Esophagus squamous epithelium (tissue), 5 donors: ENCODE measurements at regions not wholly inside any gene's neighbourhood (a gene's known extent, or its start where the extent isn't known, plus 50 kb on each side); places are given as distances from the start of the nearest gene placed in this dataset.
"Not testable (repeated sequence)": the region's sequence is repeated elsewhere in the genome, so short reads cannot be mapped to it uniquely, and the experiment has no call there.

Source experiments
- DNase-seq: peaks from one replicate; lab custom pipeline; 2025; lab: John Stamatoyannopoulos, UW
- H3K27ac ChIP-seq, 4 donors: fragments of 200-600 bp; sonication (generic); one replicate each; pipeline ENCODE4 v1.5.1; 2016 to 2019; ENCODE audit warnings: mild to moderate bottlenecking in 1 of 4
- H3K27me3 ChIP-seq, 4 donors: fragments of 200-600 bp; sonication (generic); 1 replicate in 3 of 4; 2 replicates in 1 of 4; pipeline versions ENCODE4 v1.5.1 to v1.6.0; 2017 to 2021; ENCODE audit warnings: antibody characterized with exemption in 1 of 4
- H3K36me3 ChIP-seq, 3 donors: fragments of 200-600 bp; sonication (generic); one replicate each; pipeline ENCODE4 v1.5.1; 2016 to 2019
- H3K4me1 ChIP-seq, 3 donors: fragments of 200-600 bp; sonication (generic); one replicate each; pipeline ENCODE4 v1.5.1; 2017 to 2019
- H3K4me3 ChIP-seq, 4 donors: fragments of 200-600 bp; sonication (generic); 1 replicate in 3 of 4; 2 replicates in 1 of 4; pipeline ENCODE4 v1.5.1; 2016 to 2019; ENCODE audit warnings: mild to moderate bottlenecking in 2 of 4, moderate library complexity in 1 of 4
- H3K9me3 ChIP-seq, 3 donors: fragments of 200-600 bp; sonication (generic); one replicate each; pipeline ENCODE4 v1.5.1; 2016 to 2019
- CTCF ChIP-seq, 6 experiments: fragments of 450-650 bp in 4 of 6; fragments of 200-600 bp in 2 of 6; sonication (generic) in 2 of 6; IDR thresholded peaks; one replicate each; pipeline ENCODE4 v1.5.1; 2016 to 2019; ENCODE audit warnings: antibody characterized with exemption in 6 of 6, mild to moderate bottlenecking in 4 of 6, moderate library complexity in 4 of 6
- POLR2A ChIP-seq, 4 donors: fragments of 450-650 bp; IDR thresholded peaks; one replicate each; pipeline ENCODE4 v1.6.1; 2017; ENCODE audit warnings: antibody characterized with exemption in 4 of 4, mild to moderate bottlenecking in 4 of 4, moderate library complexity in 3 of 4
- WGBS, 2 donors: methylation state at CpG; one replicate each; pipeline ENCODE4 v1.1.5; 2018; 5-methylcytosine and 5-hydroxymethylcytosine counted together
- intact Hi-C: fragments of 100-400 bp; cut with DNase I; formaldehyde crosslinking; loops from one replicate; pipeline ENCODE4 v1.15.0; 2022
- donor health status: DM: yes; HTN: yes; CAD: no.

GRCh38 chr4:115537387-115537786 lies 424.0 kb upstream of the NDST4 start:
- Histone ChIP-seq H3K27me3 (no peaks in the 10 kb centered on the region), H3K4me1 (no peaks in the 10 kb centered on the region), H3K9me3 (no peaks in the 10 kb centered on the region), H3K27ac (no peak overlapping the region), H3K36me3 (no peaks in the 10 kb centered on the region), H3K4me3 (no peak overlapping the region)
- WGBS, 2 donors: 41 to 44% methylated on average over 2 of the region's 2 CpGs
- TF ChIP-seq POLR2A (IDR thresholded peaks at IDR 0.05) (no peak), CTCF (IDR thresholded peaks at IDR 0.05) (no peak)
- DNase-seq: no peak
- intact Hi-C loops: no loop called here

GRCh38 chr4:115529126-115529525 lies 415.7 kb upstream of the NDST4 start:
- Histone ChIP-seq H3K4me3 (no peak overlapping the region), H3K36me3 (no peaks in the 10 kb centered on the region), H3K27me3 (no peaks in the 10 kb centered on the region), H3K9me3 (no peaks in the 10 kb centered on the region), H3K4me1 (no peaks in the 10 kb centered on the region), H3K27ac (no peak overlapping the region)
- intact Hi-C loops: no loop called here
- no peak for TF ChIP-seq POLR2A (IDR thresholded peaks at IDR 0.05)
- TF ChIP-seq CTCF (IDR thresholded peaks at IDR 0.05): no peak
- WGBS, 2 donors: 94 to 100% methylated on average over 1 of the region's 1 CpG
- DNase-seq: no peak

GRCh38 chr4:115519476-115519875 lies 406.1 kb upstream of the NDST4 start:
- 45 to 53% methylated on average over 3 of the region's 3 CpGs for WGBS, 2 donors
- H3K4me1 ChIP-seq, intact Hi-C loops, H3K36me3 ChIP-seq, H3K27me3 ChIP-seq, H3K27ac ChIP-seq, DNase-seq, H3K4me3 ChIP-seq, H3K9me3 ChIP-seq: not testable (repeated sequence)

GRCh38 chr4:115515772-115516171 lies 402.4 kb upstream of the NDST4 start:
- Histone ChIP-seq H3K4me3 (no peak overlapping the region), H3K4me1 (no peaks in the 10 kb centered on the region), H3K27me3 (no peaks in the 10 kb centered on the region), H3K9me3 (no peaks in the 10 kb centered on the region), H3K36me3 (no peaks in the 10 kb centered on the region), H3K27ac (no peak overlapping the region)
- TF ChIP-seq POLR2A (IDR thresholded peaks at IDR 0.05): no peak
- intact Hi-C loops: no loop called here
- WGBS, 2 donors: 0 to 44% methylated on average over 2 of the region's 2 CpGs
- DNase-seq: no peak

- 59 to 62% methylated on average over 2 of the region's 2 CpGs for WGBS, 2 donors
Observed at GRCh38 chr4:115515366-115515765, 401.9 kb upstream of the NDST4 start.

GRCh38 chr4:115514675-115515074 lies 401.3 kb upstream of the NDST4 start:
- Histone ChIP-seq H3K27me3 (no peaks in the 10 kb centered on the region), H3K36me3 (no peaks in the 10 kb centered on the region), H3K4me3 (no peak overlapping the region), H3K4me1 (no peaks in the 10 kb centered on the region), H3K9me3 (no peaks in the 10 kb centered on the region), H3K27ac (no peak overlapping the region)
- WGBS, 2 donors: 46 to 64% methylated on average over 1 of the region's 1 CpG
- DNase-seq: no peak
- TF ChIP-seq POLR2A (IDR thresholded peaks at IDR 0.05) (no peak), CTCF (IDR thresholded peaks at IDR 0.05) (no peak)
- intact Hi-C loops: no loop called here

More at GRCh38 chr4:115515366-115515765, 401.9 kb upstream of the NDST4 start:
- H3K4me1 ChIP-seq: no peaks in the 10 kb centered on the region
- H3K9me3 ChIP-seq: no peaks in the 10 kb centered on the region
- H3K27ac ChIP-seq: no peak overlapping the region
- DNase-seq: no peak
- H3K36me3 ChIP-seq: no peaks in the 10 kb centered on the region
- H3K4me3 ChIP-seq: no peak overlapping the region
- TF ChIP-seq POLR2A (IDR thresholded peaks at IDR 0.05) (no peak), CTCF (IDR thresholded peaks at IDR 0.05) (no peak)
- no peaks in the 10 kb centered on the region for H3K27me3 ChIP-seq
- intact Hi-C loops: no loop called here
